ENCODE measurements at regions not wholly inside any gene's neighbourhood (a gene's known extent, or its start where the extent isn't known, plus 50 kb on each side); places are given as distances from the start of the nearest gene placed in this dataset.

DNA sequence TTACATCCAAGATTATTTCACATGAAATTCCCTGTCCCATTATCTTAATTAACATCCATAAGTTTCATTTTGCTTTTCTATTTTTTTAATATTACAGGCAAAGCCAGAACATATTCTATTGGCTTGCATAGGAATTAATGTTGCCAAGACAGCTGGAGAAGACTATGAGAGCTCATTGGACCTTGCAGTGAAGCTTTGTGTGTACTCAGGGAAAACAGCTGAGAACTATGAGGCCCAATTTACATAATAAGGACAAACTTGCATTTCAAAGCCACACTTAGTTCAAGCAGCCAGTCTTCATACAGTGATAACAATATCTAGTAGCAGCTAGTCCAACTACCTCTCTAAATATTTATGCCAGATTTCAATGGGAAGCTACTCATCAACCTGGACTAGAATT is 134.4 kb downstream of the DDX53 start:
- H3K27ac ChIP-seq, result no peak overlapping the region
- intact Hi-C loops (cut with DNase I), result no loop called here
- TF ChIP-seq POLR2A (IDR thresholded peaks at IDR 0.05), result no peak
- TF ChIP-seq, protein P1, sequence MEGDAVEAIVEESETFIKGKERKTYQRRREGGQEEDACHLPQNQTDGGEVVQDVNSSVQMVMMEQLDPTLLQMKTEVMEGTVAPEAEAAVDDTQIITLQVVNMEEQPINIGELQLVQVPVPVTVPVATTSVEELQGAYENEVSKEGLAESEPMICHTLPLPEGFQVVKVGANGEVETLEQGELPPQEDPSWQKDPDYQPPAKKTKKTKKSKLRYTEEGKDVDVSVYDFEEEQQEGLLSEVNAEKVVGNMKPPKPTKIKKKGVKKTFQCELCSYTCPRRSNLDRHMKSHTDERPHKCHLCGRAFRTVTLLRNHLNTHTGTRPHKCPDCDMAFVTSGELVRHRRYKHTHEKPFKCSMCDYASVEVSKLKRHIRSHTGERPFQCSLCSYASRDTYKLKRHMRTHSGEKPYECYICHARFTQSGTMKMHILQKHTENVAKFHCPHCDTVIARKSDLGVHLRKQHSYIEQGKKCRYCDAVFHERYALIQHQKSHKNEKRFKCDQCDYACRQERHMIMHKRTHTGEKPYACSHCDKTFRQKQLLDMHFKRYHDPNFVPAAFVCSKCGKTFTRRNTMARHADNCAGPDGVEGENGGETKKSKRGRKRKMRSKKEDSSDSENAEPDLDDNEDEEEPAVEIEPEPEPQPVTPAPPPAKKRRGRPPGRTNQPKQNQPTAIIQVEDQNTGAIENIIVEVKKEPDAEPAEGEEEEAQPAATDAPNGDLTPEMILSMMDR (IDR thresholded peaks at IDR 0.05), result no peak

DNA sequence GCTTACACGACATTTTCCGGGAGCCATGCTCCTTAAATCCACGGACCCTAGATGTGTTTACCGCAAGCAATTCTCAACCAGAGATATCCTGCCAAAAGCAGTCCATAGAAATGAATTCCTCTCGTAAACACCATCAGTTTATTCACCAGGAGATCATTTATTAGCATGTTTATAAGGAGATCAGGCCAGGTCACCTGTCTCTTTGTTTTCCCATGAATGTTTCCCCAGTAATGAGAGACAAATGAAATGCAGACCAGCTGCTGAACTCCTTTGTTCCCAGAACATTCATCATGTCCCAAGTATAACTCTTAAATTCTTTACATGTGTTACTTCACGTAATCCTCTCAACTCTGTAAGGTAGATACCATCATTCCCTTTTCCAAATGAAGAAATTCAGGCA is 137.1 kb downstream of the DDX53 start:
- Histone ChIP-seq H3K27me3 (no peaks in the 10 kb centered on the region), H3K4me1 (no peaks in the 10 kb centered on the region), H3K27ac (no peak overlapping the region), H3K4me3 (no peak overlapping the region), H3K36me3 (no peaks in the 10 kb centered on the region), H3K9me3 (no peaks in the 10 kb centered on the region)
- ATAC-seq (no peak), DNase-seq (no peak)
- TF ChIP-seq, protein P1 (IDR thresholded peaks at IDR 0.05), result no peak
- TF ChIP-seq POLR2A (IDR thresholded peaks at IDR 0.05), result no peak
- intact Hi-C loops (cut with DNase I), result no loop called here
- WGBS, 4 donors, result 82 to 98% (median 89%) methylated on average over 6 of the region's 6 CpGs

More for the DNA sequence above, 134.4 kb downstream of the DDX53 start:
- H3K27me3 ChIP-seq, result peaks cover 0 to 3% (median 0%) of the 10 kb centered on the region in 9 donors
- DNase-seq (no peak), ATAC-seq (no peak)
- no peaks in the 10 kb centered on the region for H3K9me3 ChIP-seq
- H3K4me1 ChIP-seq, result no peaks in the 10 kb centered on the region
- H3K36me3 ChIP-seq, result no peaks in the 10 kb centered on the region
- H3K4me3 ChIP-seq, result no peak overlapping the region

GRCh38 chrX:23168291-23168690 is 166.4 kb upstream of the PTCHD1 start:
- Histone ChIP-seq H3K4me3 (no peak overlapping the region), H3K9me3 (no peaks in the 10 kb centered on the region), H3K27me3 (no peaks in the 10 kb centered on the region), H3K36me3 (no peaks in the 10 kb centered on the region), H3K27ac (no peak overlapping the region), H3K4me1 (no peaks in the 10 kb centered on the region)
- WGBS, 4 donors, result 37 to 67% (median 59%) methylated on average over 1 of the region's 1 CpG
- intact Hi-C loops (cut with DNase I), result no loop called here
- DNase-seq, result no peak
- TF ChIP-seq, protein P1 (IDR thresholded peaks at IDR 0.05), result no peak
- no peak for TF ChIP-seq POLR2A (IDR thresholded peaks at IDR 0.05)
- ATAC-seq, result no peak

DNA sequence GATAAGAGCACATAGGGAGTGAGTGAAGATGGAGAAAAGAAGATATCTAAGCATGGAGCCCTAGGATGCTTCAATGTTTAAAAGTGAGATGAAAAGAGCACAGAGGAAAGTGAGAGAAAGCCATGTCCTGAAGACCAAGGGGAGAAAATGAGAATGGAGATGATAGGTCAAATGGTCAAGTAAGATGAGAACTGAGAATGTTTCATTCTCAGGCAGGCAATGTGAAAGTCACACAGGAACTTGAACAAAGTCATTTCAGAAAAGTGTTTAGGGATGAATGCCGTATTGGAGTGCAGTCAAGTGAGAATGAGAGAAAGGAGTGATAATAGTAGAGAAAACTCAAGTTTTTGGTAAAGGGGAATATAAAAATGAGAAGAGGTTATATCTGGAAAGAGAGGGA is 148.7 kb upstream of the PTCHD1 start:
- no peak overlapping the region for H3K27ac ChIP-seq
- 79 to 91% (median 82%) methylated on average over 1 of the region's 1 CpG for WGBS, 4 donors
- intact Hi-C loops (cut with DNase I), result no loop called here

More for the DNA sequence above, 148.7 kb upstream of the PTCHD1 start:
- Histone ChIP-seq H3K36me3 (no peaks in the 10 kb centered on the region), H3K27me3 (peaks cover 0 to 5% (median 0%) of the 10 kb centered on the region in 9 donors), H3K9me3 (no peaks in the 10 kb centered on the region), H3K4me3 (no peak overlapping the region), H3K4me1 (no peaks in the 10 kb centered on the region)
- DNase-seq (no peak), ATAC-seq (no peak)
- TF ChIP-seq POLR2A (IDR thresholded peaks at IDR 0.05), result no peak
- TF ChIP-seq, protein P1 (IDR thresholded peaks at IDR 0.05), result no peak

Measured in heart left ventricle (tissue), 16 donors.